AG10803 (cell line): ENCODE measurements at regions not wholly inside any gene's neighbourhood (a gene's known extent, or its start where the extent isn't known, plus 50 kb on each side); places are given as distances from the start of the nearest gene placed in this dataset.

Experiments used
- DNase-seq: peaks from one replicate; pipeline ENCODE4 v3.0.0; 2010; ENCODE audit warnings: low read depth
- H3K4me3 ChIP-seq: 2 replicates; pipeline ENCODE4 v1.5.1; 2011; ENCODE audit warnings: mild to moderate bottlenecking, low read length, control low read depth
- TF ChIP-seq, protein P1 (sequence below): conservative IDR thresholded peaks from 2 replicates; pipeline ENCODE4 v1.5.1; 2011; ENCODE audit warnings: mild to moderate bottlenecking, low read length, control low read depth, inconsistent platforms

DNA sequence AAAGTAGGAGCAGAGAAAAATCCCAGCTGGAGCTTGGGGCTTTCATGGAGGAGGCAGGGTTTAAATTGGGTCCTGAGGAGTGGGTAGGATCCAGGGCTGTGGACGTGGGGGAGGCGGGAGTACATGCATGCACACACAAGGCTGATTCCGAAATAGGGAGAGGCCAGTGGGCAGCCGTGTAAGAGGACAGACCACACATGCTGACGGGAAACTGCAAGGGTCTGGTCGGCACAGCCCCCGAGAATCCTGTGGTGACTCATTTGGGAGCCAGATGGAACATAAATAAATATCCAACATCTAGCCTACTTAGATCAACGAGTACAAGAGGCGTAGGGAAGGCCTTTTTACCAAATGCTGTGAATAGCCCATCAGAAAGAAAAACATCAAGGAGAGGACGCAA is 216.3 kb upstream of the ZNF507 start:
- TF ChIP-seq, protein P1, sequence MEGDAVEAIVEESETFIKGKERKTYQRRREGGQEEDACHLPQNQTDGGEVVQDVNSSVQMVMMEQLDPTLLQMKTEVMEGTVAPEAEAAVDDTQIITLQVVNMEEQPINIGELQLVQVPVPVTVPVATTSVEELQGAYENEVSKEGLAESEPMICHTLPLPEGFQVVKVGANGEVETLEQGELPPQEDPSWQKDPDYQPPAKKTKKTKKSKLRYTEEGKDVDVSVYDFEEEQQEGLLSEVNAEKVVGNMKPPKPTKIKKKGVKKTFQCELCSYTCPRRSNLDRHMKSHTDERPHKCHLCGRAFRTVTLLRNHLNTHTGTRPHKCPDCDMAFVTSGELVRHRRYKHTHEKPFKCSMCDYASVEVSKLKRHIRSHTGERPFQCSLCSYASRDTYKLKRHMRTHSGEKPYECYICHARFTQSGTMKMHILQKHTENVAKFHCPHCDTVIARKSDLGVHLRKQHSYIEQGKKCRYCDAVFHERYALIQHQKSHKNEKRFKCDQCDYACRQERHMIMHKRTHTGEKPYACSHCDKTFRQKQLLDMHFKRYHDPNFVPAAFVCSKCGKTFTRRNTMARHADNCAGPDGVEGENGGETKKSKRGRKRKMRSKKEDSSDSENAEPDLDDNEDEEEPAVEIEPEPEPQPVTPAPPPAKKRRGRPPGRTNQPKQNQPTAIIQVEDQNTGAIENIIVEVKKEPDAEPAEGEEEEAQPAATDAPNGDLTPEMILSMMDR: no peak
- no peak overlapping the region for H3K4me3 ChIP-seq
- no peak for DNase-seq

DNA sequence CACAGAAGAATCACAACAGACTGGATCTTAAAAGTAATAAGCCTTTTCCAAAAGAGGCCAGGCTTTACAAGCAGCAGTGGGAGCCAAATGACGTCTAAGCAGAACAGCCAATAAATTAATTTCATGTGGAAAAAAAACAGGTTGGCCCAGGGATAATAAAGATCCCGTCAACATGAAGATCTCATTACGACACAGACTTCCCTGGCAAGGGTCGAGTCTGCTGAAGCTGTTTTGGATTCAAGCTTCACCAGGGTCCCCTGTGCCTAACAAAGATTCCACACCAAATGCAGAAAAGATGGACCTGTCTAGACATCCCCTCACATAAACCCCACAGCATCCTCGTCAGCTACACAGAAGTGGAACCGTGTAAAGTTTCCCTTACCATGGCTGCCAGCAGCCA is 215.1 kb upstream of the ZNF507 start:
- no peak overlapping the region for H3K4me3 ChIP-seq
- TF ChIP-seq, protein P1: no peak
- DNase-seq: no peak

DNA sequence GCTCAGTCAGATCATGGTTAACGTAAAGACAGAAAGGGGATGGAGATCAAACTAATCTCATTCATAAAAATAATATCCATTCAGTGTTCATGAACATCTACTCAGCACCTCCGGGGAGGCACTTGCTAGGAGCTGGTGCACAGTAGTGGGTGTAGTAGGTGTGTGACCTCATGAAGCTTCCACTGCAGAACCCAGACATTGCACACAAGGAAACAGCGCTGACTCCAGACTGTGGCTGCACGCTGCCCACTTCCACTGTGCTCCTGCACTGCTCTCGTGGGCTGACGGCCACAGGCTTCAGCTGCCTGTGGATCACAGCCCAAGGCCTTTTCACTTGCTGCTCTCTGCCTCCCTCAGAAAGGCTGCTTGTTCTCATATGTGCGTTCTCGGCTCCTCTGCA is 214.4 kb upstream of the ZNF507 start:
- DNase-seq: no peak
- H3K4me3 ChIP-seq: no peak overlapping the region
- TF ChIP-seq, protein P1: no peak

DNA sequence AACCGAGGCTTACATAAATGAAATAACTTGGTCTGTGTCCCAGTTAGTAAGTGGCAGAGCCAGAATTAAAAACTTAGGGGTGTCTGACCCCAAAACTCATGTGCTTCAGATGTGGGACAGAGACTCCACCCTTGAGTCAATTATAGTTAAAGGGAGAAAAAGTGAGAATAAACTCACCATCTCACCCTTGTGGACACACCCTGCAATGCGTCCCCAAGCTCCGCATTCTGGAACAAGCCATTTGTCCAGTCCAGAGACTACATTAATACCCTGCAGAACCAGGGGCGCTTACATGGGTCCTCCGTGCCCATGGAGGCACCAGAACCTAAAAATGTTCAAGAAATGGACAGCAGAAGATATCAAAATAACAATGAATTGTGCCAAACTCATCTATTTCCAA is 207.0 kb upstream of the ZNF507 start:
- TF ChIP-seq, protein P1: no peak; the same call in 1 of the 2 replicates
- DNase-seq: no peak
- H3K4me3 ChIP-seq: no peak overlapping the region

DNA sequence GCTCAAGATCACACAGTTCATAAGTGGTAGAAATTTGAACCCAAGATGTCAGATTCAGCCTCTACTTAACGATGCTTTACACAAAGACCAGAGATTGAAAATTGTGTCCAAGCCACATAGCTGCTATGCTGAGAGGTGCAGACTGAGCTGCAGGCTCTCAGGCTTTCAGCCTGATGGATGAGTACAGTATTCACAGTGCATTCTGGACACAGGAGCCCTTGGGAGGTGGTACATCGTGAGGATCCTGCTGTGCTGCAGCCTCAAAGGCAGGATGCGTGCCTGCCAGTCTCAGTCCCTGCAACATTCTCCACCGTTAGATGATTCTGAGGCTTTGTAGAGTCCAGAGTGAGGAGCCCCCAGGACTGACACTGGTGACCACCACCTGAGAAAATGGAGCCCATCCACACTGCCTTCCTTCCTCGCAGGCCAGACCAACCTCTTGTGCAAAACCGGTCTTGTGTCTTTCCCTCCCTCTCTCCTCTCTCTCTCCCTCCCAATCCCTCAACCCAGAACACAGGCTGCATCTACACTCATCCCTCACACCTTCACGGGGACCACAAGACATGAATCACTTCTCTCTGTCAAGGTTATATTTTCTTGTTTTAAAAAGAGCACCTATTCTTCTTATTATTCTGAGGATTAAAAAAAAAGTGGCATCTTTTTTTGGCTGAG is 203.4 kb upstream of the ZNF507 start:
- no peak overlapping the region for H3K4me3 ChIP-seq
- no peak for DNase-seq
- TF ChIP-seq, protein P1: no peak

DNA sequence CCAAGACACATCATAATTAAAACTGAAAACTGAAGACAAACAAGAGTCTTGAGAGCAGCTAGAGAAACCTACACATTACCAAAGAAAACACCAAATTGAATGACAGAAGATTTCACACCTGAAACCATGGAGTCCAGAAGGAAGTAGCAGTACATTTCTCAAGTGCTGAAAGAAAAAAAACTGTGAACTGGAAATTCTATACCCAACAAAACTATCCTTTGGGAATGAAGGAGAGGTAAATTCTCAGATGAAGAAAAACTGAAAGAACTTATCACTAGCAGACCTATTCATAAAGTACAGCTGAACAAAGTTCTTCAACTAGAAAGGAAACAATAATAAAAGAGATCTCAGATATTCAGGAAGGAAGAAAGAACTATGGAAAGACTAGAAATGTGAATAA is 198.7 kb upstream of the ZNF507 start:
- no peak for DNase-seq
- H3K4me3 ChIP-seq: no peak overlapping the region
- TF ChIP-seq, protein P1: no peak

DNA sequence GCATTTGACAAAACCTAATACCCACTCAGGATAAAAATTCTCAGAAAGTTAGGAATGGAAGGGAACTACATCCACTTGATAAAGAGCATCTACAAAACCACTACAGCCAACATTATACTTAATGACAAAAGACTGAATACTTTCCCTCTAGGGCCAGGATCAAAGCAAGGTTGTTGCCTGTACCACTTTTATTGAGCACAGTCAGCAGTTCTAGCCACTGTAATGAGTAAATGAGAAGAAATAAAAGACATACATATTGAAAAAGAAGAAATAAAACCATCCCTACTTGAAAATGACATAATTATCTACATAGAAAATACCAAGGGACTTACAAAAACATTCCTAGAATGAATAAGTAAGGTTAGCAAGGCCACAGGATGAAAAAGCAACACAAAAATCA is 194.8 kb upstream of the ZNF507 start:
- no peak overlapping the region for H3K4me3 ChIP-seq
- TF ChIP-seq, protein P1: no peak

More for the DNA sequence above, 194.8 kb upstream of the ZNF507 start:
- no peak for DNase-seq
